DOHH2 (cell line): ENCODE measurements at regions not wholly inside any gene's neighbourhood (a gene's known extent, or its start where the extent isn't known, plus 50 kb on each side); places are given as distances from the start of the nearest gene placed in this dataset.

Source experiments
- H3F3A ChIP-seq: fragments of 200-600 bp; sonication (generic), shearing (Covaris generic); 2 replicates; pipeline ENCODE4 v1.6.0; 2016; ENCODE audit warnings: antibody characterized with exemption, mild to moderate bottlenecking; ENCODE audit not compliant: control insufficient read depth, insufficient read depth
- H3K27ac ChIP-seq: fragments of 200-600 bp; sonication (generic); 2 replicates; pipeline ENCODE4 v1.5.1; 2014; ENCODE audit warnings: low read depth, mild to moderate bottlenecking, low read length, moderate library complexity
- H3K27me3 ChIP-seq: fragments of 200-600 bp; sonication (generic); 2 replicates; pipeline ENCODE4 v1.6.1; 2014; ENCODE audit warnings: mild to moderate bottlenecking, low read length, mixed read lengths; ENCODE audit not compliant: control insufficient read depth
- H3K36me3 ChIP-seq: fragments of 200-600 bp; sonication (generic); 2 replicates; pipeline ENCODE4 v1.6.1; 2014; ENCODE audit warnings: mild to moderate bottlenecking, low read length, moderate library complexity, mixed read lengths; ENCODE audit not compliant: control insufficient read depth
- H3K4me1 ChIP-seq: fragments of 200-600 bp; sonication (generic); 2 replicates; pipeline ENCODE4 v1.6.1; 2014; ENCODE audit warnings: mild to moderate bottlenecking, low read length, mixed read lengths; ENCODE audit not compliant: control insufficient read depth
- H3K4me2 ChIP-seq: fragments of 200-600 bp; sonication (generic); 2 replicates; pipeline ENCODE4 v1.6.0; 2014; ENCODE audit warnings: mild to moderate bottlenecking, low read length, moderate library complexity
- H3K4me3 ChIP-seq: fragments of 200-600 bp; sonication (generic); 2 replicates; pipeline ENCODE4 v1.5.1; 2014; ENCODE audit warnings: mild to moderate bottlenecking, low read length, mixed read lengths
- H3K79me2 ChIP-seq: fragments of 200-600 bp; sonication (generic); 2 replicates; pipeline ENCODE4 v1.6.1; 2014; ENCODE audit warnings: mild to moderate bottlenecking, low read length, mixed read lengths; ENCODE audit not compliant: control insufficient read depth
- H3K9me2 ChIP-seq: fragments of 200-600 bp; sonication (generic); replicated peaks from 2 replicates; pipeline ENCODE4 v1.6.1; 2014; ENCODE audit warnings: mild to moderate bottlenecking, low read length, mixed read lengths; ENCODE audit not compliant: control insufficient read depth
- H3K9me3 ChIP-seq: fragments of 200-600 bp; sonication (generic); 2 replicates; pipeline ENCODE4 v1.6.1; 2014; ENCODE audit warnings: antibody characterized with exemption, low read length, mixed read lengths; ENCODE audit not compliant: control insufficient read depth, insufficient read depth
- H4K20me1 ChIP-seq: fragments of 200-600 bp; sonication (generic); 2 replicates; pipeline ENCODE4 v1.6.0; 2014; ENCODE audit warnings: low read depth, mild to moderate bottlenecking, antibody characterized with exemption, low read length, moderate library complexity; ENCODE audit not compliant: control insufficient read depth, insufficient read depth
- CTCF ChIP-seq: fragments of 200-600 bp; sonication (generic); IDR thresholded peaks from one replicate; pipeline ENCODE4 v1.5.1; 2014; ENCODE audit warnings: antibody characterized with exemption, mild to moderate bottlenecking, low read depth, low read length; ENCODE audit not compliant: poor library complexity, severe bottlenecking
- EZH2phosphoT487 ChIP-seq: fragments of 200-600 bp; sonication (generic); IDR thresholded peaks from 2 replicates; pipeline ENCODE4 v1.6.1; 2017; ENCODE audit warnings: borderline replicate concordance, mild to moderate bottlenecking, antibody characterized with exemption, low read length, moderate library complexity, mixed read lengths

GRCh38 chrX:8232406-8232805 is 61.3 kb upstream of the VCX2 start:
- no peaks in the 10 kb centered on the region for H3K9me2 ChIP-seq
- H4K20me1 ChIP-seq: no peaks in the 10 kb centered on the region
- no peaks in the 10 kb centered on the region for H3F3A ChIP-seq
- no peak overlapping the region for H3K27ac ChIP-seq
- no peak overlapping the region for H3K4me3 ChIP-seq
- no peaks in the 10 kb centered on the region for H3K4me1 ChIP-seq
- H3K4me2 ChIP-seq: no peak overlapping the region
- no peaks in the 10 kb centered on the region for H3K79me2 ChIP-seq
- no peaks in the 10 kb centered on the region for H3K36me3 ChIP-seq
- no peaks in the 10 kb centered on the region for H3K27me3 ChIP-seq
- no peak for TF ChIP-seq CTCF
- H3K9me3 ChIP-seq: no peaks in the 10 kb centered on the region

GRCh38 chrX:8233091-8233490 is 62.0 kb upstream of the VCX2 start:
- H3K79me2 ChIP-seq: no peaks in the 10 kb centered on the region
- no peak for TF ChIP-seq CTCF
- TF ChIP-seq EZH2phosphoT487: no peak

GRCh38 chrX:8235026-8235425 is 64.0 kb upstream of the VCX2 start:
- no peaks in the 10 kb centered on the region for H3F3A ChIP-seq
- no peak overlapping the region for H3K4me2 ChIP-seq
- no peak overlapping the region for H3K27ac ChIP-seq
- no peaks in the 10 kb centered on the region for H3K9me3 ChIP-seq
- H3K79me2 ChIP-seq: no peaks in the 10 kb centered on the region
- H3K27me3 ChIP-seq: no peaks in the 10 kb centered on the region
- no peaks in the 10 kb centered on the region for H3K4me1 ChIP-seq
- H3K4me3 ChIP-seq: no peak overlapping the region
- TF ChIP-seq EZH2phosphoT487: no peak
- no peak for TF ChIP-seq CTCF
- H4K20me1 ChIP-seq: no peaks in the 10 kb centered on the region
- H3K9me2 ChIP-seq: no peaks in the 10 kb centered on the region
- H3K36me3 ChIP-seq: no peaks in the 10 kb centered on the region

More at GRCh38 chrX:8233091-8233490, 62.0 kb upstream of the VCX2 start:
- no peaks in the 10 kb centered on the region for H3F3A ChIP-seq
- H3K27ac ChIP-seq: no peak overlapping the region
- H3K4me2 ChIP-seq: no peak overlapping the region
- H3K36me3 ChIP-seq: no peaks in the 10 kb centered on the region
- H3K4me3 ChIP-seq: no peak overlapping the region
- no peaks in the 10 kb centered on the region for H3K27me3 ChIP-seq
- no peaks in the 10 kb centered on the region for H4K20me1 ChIP-seq
- H3K9me2 ChIP-seq: no peaks in the 10 kb centered on the region
- H3K4me1 ChIP-seq: no peaks in the 10 kb centered on the region
- no peaks in the 10 kb centered on the region for H3K9me3 ChIP-seq

- no peaks in the 10 kb centered on the region for H3K9me2 ChIP-seq
Measured at GRCh38 chrX:8237718-8238117, 66.7 kb upstream of the VCX2 start.

More at GRCh38 chrX:8237718-8238117, 66.7 kb upstream of the VCX2 start:
- Histone ChIP-seq H3K9me3 (no peaks in the 10 kb centered on the region), H3K36me3 (no peaks in the 10 kb centered on the region), H3K4me3 (no peak overlapping the region), H3K27ac (no peak overlapping the region), H3F3A (no peaks in the 10 kb centered on the region), H3K4me1 (no peaks in the 10 kb centered on the region), H3K4me2 (no peak overlapping the region), H4K20me1 (no peaks in the 10 kb centered on the region), H3K27me3 (no peaks in the 10 kb centered on the region), H3K79me2 (no peaks in the 10 kb centered on the region)
- TF ChIP-seq EZH2phosphoT487 (no peak), CTCF (no peak)
